ENCODE measurements at regions not wholly inside any gene's neighbourhood (a gene's known extent, or its start where the extent isn't known, plus 50 kb on each side); places are given as distances from the start of the nearest gene placed in this dataset.

DNA sequence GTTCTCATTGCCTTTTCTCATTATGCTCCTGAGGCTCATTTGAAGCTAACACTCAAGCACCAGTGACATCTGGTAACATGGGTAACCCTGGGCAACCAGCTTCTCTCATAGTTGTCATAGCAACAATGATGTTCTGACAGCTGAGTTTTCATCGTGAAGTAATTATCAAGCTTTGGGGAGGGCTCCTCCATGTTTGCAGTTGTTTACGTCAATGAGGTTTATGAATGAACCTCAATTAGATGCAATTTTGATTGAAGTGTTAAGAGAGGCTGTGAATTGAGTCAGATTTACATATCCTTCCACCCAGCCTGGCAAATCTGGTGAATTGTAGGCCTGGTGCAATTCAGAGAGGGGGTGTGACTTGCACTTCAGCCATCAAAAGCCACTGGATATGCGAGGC is 119.3 kb upstream of the CHD2 start:
- H3K79me1 ChIP-seq (ENCODE audit: low read depth, low read length), result no peaks in the 10 kb centered on the region
- TF ChIP-seq CREB1 (IDR thresholded peaks at IDR 0.05), result no peak
- no peak for TF ChIP-seq TAF1 (IDR thresholded peaks at IDR 0.05; ENCODE audit: low read depth, low read length)
- no peak for TF ChIP-seq SIX5 (IDR thresholded peaks at IDR 0.05; ENCODE audit: low read depth, low read length)
- TF ChIP-seq POLR2A (IDR thresholded peaks at IDR 0.05; ENCODE audit: control extremely low read depth in 1 of 2, low read depth in 2 of 2, low read length in 2 of 2), result no peak
- no peak for TF ChIP-seq JUND (IDR thresholded peaks at IDR 0.05; ENCODE audit: low read length)
- TF ChIP-seq TEAD4 (IDR thresholded peaks at IDR 0.05; ENCODE audit: low read depth, low read length), result no peak
- no peak for TF ChIP-seq TAF7 (optimal IDR thresholded peaks at IDR 0.05; ENCODE audit: borderline replicate concordance, low read depth, low read length)
- no peak for TF ChIP-seq GABPA (IDR thresholded peaks at IDR 0.05; ENCODE audit: borderline replicate concordance, insufficient read depth, low read length)
- TF ChIP-seq MAX (IDR thresholded peaks at IDR 0.05), result no peak
- no peak for TF ChIP-seq KDM1A (IDR thresholded peaks at IDR 0.05; ENCODE audit: borderline replicate concordance, low read length)
- no peak for TF ChIP-seq SP1 (IDR thresholded peaks at IDR 0.05; ENCODE audit: low read depth, low read length)
- ChIA-PET POLR2A (ENCODE audit: partially characterized antibody) (interaction anchor here (0.7 to 1.1 kb wide), 2 partner anchors 28 to 38 kb away, joined by 4 read pairs; no protein-coding TSS in a partner anchor), CTCF (ENCODE audit: partially characterized antibody) (interaction anchor here (0.6 to 4.6 kb wide), 4 partner anchors 10 to 257 kb away, joined by 3 to 29 read pairs (median 3); no protein-coding TSS in a partner anchor)
- H2BK5ac ChIP-seq (ENCODE audit: low read depth, low read length), result no peak overlapping the region
- no peak overlapping the region for H2BK15ac ChIP-seq (ENCODE audit: low read length)
- H3K4me3 ChIP-seq (ENCODE audit: extremely low read depth in 1 of 4, insufficient read depth in 2 of 4, low read depth in 3 of 4, low read length in 4 of 4), result no peak overlapping the region
- no peaks in the 10 kb centered on the region for H3K27me3 ChIP-seq (replicated peaks in 1 of 4; ENCODE audit: control insufficient read depth in 3 of 4, extremely low read depth in 1 of 4, insufficient read depth in 3 of 4, low read length in 3 of 4)
- H2BK12ac ChIP-seq (ENCODE audit: low read depth, low read length), result no peak overlapping the region
- no peak overlapping the region for H4K91ac ChIP-seq (replicated peaks; ENCODE audit: insufficient read length, low read length)
- no peak overlapping the region for H3K56ac ChIP-seq (replicated peaks; ENCODE audit: insufficient read length, low read depth, low read length)
- H2AK5ac ChIP-seq (ENCODE audit: low read depth, low read length), result no peak overlapping the region
- peaks cover 0 to 5% of the 10 kb centered on the region in 2 experiments; a peak in 1 of 4 replicates for H3K9me3 ChIP-seq (ENCODE audit: insufficient read depth in 2 of 2, low read depth in 1 of 2, low read length in 1 of 2)
- DNase-seq (ENCODE audit: low read depth in 1 of 2, low spot score in 2 of 2), result no peak
- no peak overlapping the region for H3K14ac ChIP-seq (ENCODE audit: insufficient read length)
- H3K4me1 ChIP-seq (replicated peaks in 1 of 4; ENCODE audit: control insufficient read depth in 3 of 4, insufficient read depth in 4 of 4, low read length in 3 of 4), result no peaks in the 10 kb centered on the region
- H2BK20ac ChIP-seq (ENCODE audit: low read length), result no peak overlapping the region
- H3K23ac ChIP-seq (ENCODE audit: insufficient read length), result no peak overlapping the region
- no peaks in the 10 kb centered on the region for H3K36me3 ChIP-seq (ENCODE audit: control insufficient read depth in 2 of 4, insufficient read depth in 4 of 4, low read length in 3 of 4)
- no peak overlapping the region for H2BK120ac ChIP-seq (replicated peaks; ENCODE audit: low read depth, low read length)
- no peak overlapping the region for H3K9ac ChIP-seq (replicated peaks in 1 of 4; ENCODE audit: extremely low read depth in 1 of 4, low read depth in 3 of 4, low read length in 3 of 4)
- no peaks in the 10 kb centered on the region for H3K79me2 ChIP-seq (ENCODE audit: control insufficient read depth in 1 of 2, insufficient read depth in 2 of 2, low read length in 2 of 2)
- no peak overlapping the region for H4K8ac ChIP-seq (ENCODE audit: extremely low read depth, insufficient read depth, low read length)
- H2AFZ ChIP-seq (ENCODE audit: low read length), result no peak overlapping the region
- H3K23me2 ChIP-seq (ENCODE audit: low read depth, low read length), result no peaks in the 10 kb centered on the region
- FAIRE-seq, result no peak
- no peak overlapping the region for H3K4me2 ChIP-seq (ENCODE audit: insufficient read depth in 1 of 2, low read depth in 2 of 2, low read length in 2 of 2)
- no peaks in the 10 kb centered on the region for H4K20me1 ChIP-seq (replicated peaks in 1 of 2; ENCODE audit: control insufficient read depth in 1 of 2, insufficient read depth in 2 of 2, low read length in 2 of 2)
- H4K5ac ChIP-seq (ENCODE audit: insufficient read length, low read depth, low read length), result no peak overlapping the region
- H3K27ac ChIP-seq (ENCODE audit: low read depth, low read length), result no peak overlapping the region
- H3K4ac ChIP-seq (replicated peaks; ENCODE audit: insufficient read length, low read depth, low read length), result no peak overlapping the region
- H3K18ac ChIP-seq (ENCODE audit: extremely low read depth, low read length), result no peak overlapping the region
- WGBS, 2 experiments (ENCODE audit: extremely low coverage in 1 of 2, insufficient coverage in 1 of 2, insufficient read length in 1 of 2, insufficient replicate concordance in 2 of 2, low coverage in 1 of 2, low lambda C conversion rate in 2 of 2, missing lambda C conversion rate in 1 of 2), result 91% methylated on average over 3 of the region's 3 CpGs; no CpG with 5 or more reads in 1 of the 2 experiments
